OCI-LY7 (cell line): ENCODE measurements at regions not wholly inside any gene's neighbourhood (a gene's known extent, or its start where the extent isn't known, plus 50 kb on each side); places are given as distances from the start of the nearest gene placed in this dataset.

Experiments
- BruUV-seq: library from RNA; stranded (reverse); fragments of 400-500 nt; replicated peaks from 2 replicates; lab custom pipeline; 2021; lab: Mats Ljungman, UMichigan
- CTCF ChIA-PET: fragments of 300-600 bp; sonication (Branson Sonifier 250); formaldehyde crosslinking; loops from one replicate; lab custom pipeline; 2022; ENCODE audit warnings: antibody characterized with exemption; ENCODE audit not compliant: unreplicated experiment; lab: Charles Lee
- POLR2A ChIA-PET: fragments of 300-600 bp; sonication (Branson Sonifier 250); formaldehyde crosslinking; loops from one replicate; lab custom pipeline; 2022; ENCODE audit warnings: antibody characterized with exemption; lab: Charles Lee
- DNase-seq: peaks from one replicate; pipeline ENCODE4 v3.0.0-alpha.2; 2015; ENCODE audit warnings: low spot score
- H2AFZ ChIP-seq: fragments of 200-600 bp; sonication (generic), shearing (Covaris generic); 2 replicates; pipeline ENCODE4 v1.6.1; 2014; ENCODE audit warnings: mild to moderate bottlenecking, antibody characterized with exemption, low read length, moderate library complexity
- H3K27ac ChIP-seq: fragments of 200-600 bp; sonication (generic); 2 replicates; pipeline ENCODE4 v1.5.1; 2014; ENCODE audit warnings: mixed run types, low read depth, mild to moderate bottlenecking, moderate library complexity, low read length, inconsistent platforms; ENCODE audit not compliant: poor library complexity, severe bottlenecking
- H3K36me3 ChIP-seq: fragments of 200-600 bp; sonication (generic); 2 replicates; pipeline ENCODE4 v1.6.1; 2014; ENCODE audit warnings: mild to moderate bottlenecking, antibody characterized with exemption, low read length, moderate library complexity, mixed read lengths; ENCODE audit not compliant: insufficient read depth
- H3K4me1 ChIP-seq: fragments of 200-600 bp; sonication (generic); 2 replicates; pipeline ENCODE4 v1.5.1; 2014; ENCODE audit warnings: mild to moderate bottlenecking, low read length; ENCODE audit not compliant: insufficient read depth, poor library complexity, severe bottlenecking
- H3K4me2 ChIP-seq: fragments of 200-600 bp; sonication (generic); 2 replicates; pipeline ENCODE4 v1.6.1; 2014; ENCODE audit warnings: mild to moderate bottlenecking, low read length
- H3K4me3 ChIP-seq: fragments of 200-600 bp; sonication (generic); 2 replicates; pipeline ENCODE4 v1.5.1; 2014; ENCODE audit warnings: mild to moderate bottlenecking, low read depth, low read length; ENCODE audit not compliant: poor library complexity, severe bottlenecking
- H3K79me2 ChIP-seq: fragments of 200-600 bp; sonication (generic); 2 replicates; pipeline ENCODE4 v1.6.1; 2016; ENCODE audit warnings: low read depth, mild to moderate bottlenecking, low read length, moderate library complexity, mixed read lengths; ENCODE audit not compliant: insufficient read depth
- H3K9me2 ChIP-seq: fragments of 200-600 bp; sonication (generic); 2 replicates; pipeline ENCODE4 v1.6.1; 2016; ENCODE audit warnings: mild to moderate bottlenecking, low read length, mixed read lengths; ENCODE audit not compliant: insufficient read depth
- H3K9me3 ChIP-seq: fragments of 200-600 bp; sonication (generic); 2 replicates; pipeline ENCODE4 v1.6.1; 2014; ENCODE audit warnings: mild to moderate bottlenecking, mixed run types, low read length, mixed read lengths
- H4K20me1 ChIP-seq: fragments of 200-600 bp; sonication (generic); 2 replicates; pipeline ENCODE4 v1.6.1; 2014; ENCODE audit warnings: mild to moderate bottlenecking, antibody characterized with exemption, low read length, moderate library complexity, mixed read lengths; ENCODE audit not compliant: insufficient read depth
- CTCF ChIP-seq: fragments of 200-600 bp; sonication (generic); conservative IDR thresholded peaks from 2 replicates; pipeline ENCODE4 v1.5.1; 2014; ENCODE audit warnings: mild to moderate bottlenecking, antibody characterized with exemption, low read length, moderate library complexity, mixed read lengths
- EZH2phosphoT487 ChIP-seq: fragments of 200-600 bp; sonication (generic); IDR thresholded peaks from 2 replicates; pipeline ENCODE4 v1.6.1; 2018; ENCODE audit warnings: low read depth, borderline replicate concordance, mild to moderate bottlenecking, mixed run types, antibody characterized with exemption, low read length, moderate library complexity, mixed read lengths
- intact Hi-C: fragments of 100-400 bp; cut with micrococcal nuclease; formaldehyde crosslinking; loops from one replicate; pipeline ENCODE4 v1.10.0; 2022; ENCODE audit not compliant: unreplicated experiment

- Histone ChIP-seq H3K9me3 (no peaks in the 10 kb centered on the region), H3K36me3 (no peaks in the 10 kb centered on the region), H3K4me1 (no peaks in the 10 kb centered on the region), H3K79me2 (no peaks in the 10 kb centered on the region), H3K9me2 (no peaks in the 10 kb centered on the region), H3K4me3 (no peak overlapping the region), H3K4me2 (no peak overlapping the region), H2AFZ (no peak overlapping the region), H4K20me1 (no peaks in the 10 kb centered on the region), H3K27ac (no peak overlapping the region)
- TF ChIP-seq EZH2phosphoT487 (no peak), CTCF (no peak)
- no TSS peak for BruUV-seq
- intact Hi-C loops = no loop called here
- POLR2A ChIA-PET = interaction anchor here (0.5 to 1.0 kb wide), 3 partner anchors 8 to 48 kb away, joined by 3 read pairs; no protein-coding TSS in a partner anchor
- CTCF ChIA-PET = no interaction called here
- DNase-seq = no peak
Measured at GRCh38 chr3:94616833-94617232, 554.0 kb downstream of the NSUN3 start.

- no peaks in the 10 kb centered on the region for H3K9me3 ChIP-seq
- H3K9me2 ChIP-seq = no peaks in the 10 kb centered on the region
- no peak for DNase-seq
- no peaks in the 10 kb centered on the region for H4K20me1 ChIP-seq
- no peaks in the 10 kb centered on the region for H3K36me3 ChIP-seq
- no peak overlapping the region for H3K4me3 ChIP-seq
- POLR2A ChIA-PET = no interaction called here
- H3K79me2 ChIP-seq = no peaks in the 10 kb centered on the region
- no peak overlapping the region for H3K27ac ChIP-seq
- intact Hi-C loops = no loop called here
- no peak overlapping the region for H2AFZ ChIP-seq
- no peaks in the 10 kb centered on the region for H3K4me1 ChIP-seq
- TF ChIP-seq CTCF (no peak), EZH2phosphoT487 (no peak)
- no TSS peak for BruUV-seq
- CTCF ChIA-PET = no interaction called here
- no peak overlapping the region for H3K4me2 ChIP-seq
Measured at GRCh38 chr3:94617312-94617711, 554.5 kb downstream of the NSUN3 start.

- Histone ChIP-seq H3K36me3 (no peaks in the 10 kb centered on the region), H3K9me3 (no peaks in the 10 kb centered on the region), H2AFZ (no peak overlapping the region), H3K9me2 (no peaks in the 10 kb centered on the region), H3K79me2 (no peaks in the 10 kb centered on the region), H3K4me2 (no peak overlapping the region), H3K27ac (no peak overlapping the region), H3K4me3 (no peak overlapping the region), H4K20me1 (no peaks in the 10 kb centered on the region), H3K4me1 (no peaks in the 10 kb centered on the region)
- no TSS peak for BruUV-seq
- POLR2A ChIA-PET = no interaction called here
- CTCF ChIA-PET = no interaction called here
- DNase-seq = no peak
- intact Hi-C loops = no loop called here
- no peak for TF ChIP-seq CTCF
- TF ChIP-seq EZH2phosphoT487 = no peak
Measured at GRCh38 chr3:94619643-94620042, 556.8 kb downstream of the NSUN3 start.
